NCI-H2107 treated with DMSO at 0.1 percent for 48 hours (cell line): ENCODE measurements at regions not wholly inside any gene's neighbourhood (a gene's known extent, or its start where the extent isn't known, plus 50 kb on each side); places are given as distances from the start of the nearest gene placed in this dataset.
"Not testable (repeated sequence)": the region's sequence is repeated elsewhere in the genome, so short reads cannot be mapped to it uniquely, and the experiment has no call there.

Experiments
- DNase-seq: peaks from one replicate; lab custom pipeline; 2025; ENCODE audit not compliant: unreplicated experiment; lab: John Stamatoyannopoulos, UW

DNA sequence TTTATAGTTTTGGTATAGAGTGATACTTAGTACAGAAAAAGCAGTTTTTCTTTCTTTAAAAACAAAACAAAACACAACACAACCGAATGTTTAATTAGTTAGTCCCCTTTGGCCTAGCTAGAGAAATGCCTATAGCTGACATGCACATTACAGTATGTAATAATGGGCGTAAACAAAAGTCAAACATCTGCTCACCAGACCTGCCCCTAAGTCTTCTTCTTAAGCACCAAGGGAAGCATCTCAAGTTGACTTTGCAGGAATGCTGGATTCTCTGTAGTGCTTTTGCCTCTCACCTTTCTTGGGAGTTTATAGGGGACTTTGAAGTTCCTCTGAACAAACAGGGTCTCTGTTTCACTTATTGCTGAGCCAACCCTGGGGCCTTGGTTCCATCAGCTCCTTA, 143.7 kb downstream of the TM2D1 start:
- no peak for DNase-seq

DNA sequence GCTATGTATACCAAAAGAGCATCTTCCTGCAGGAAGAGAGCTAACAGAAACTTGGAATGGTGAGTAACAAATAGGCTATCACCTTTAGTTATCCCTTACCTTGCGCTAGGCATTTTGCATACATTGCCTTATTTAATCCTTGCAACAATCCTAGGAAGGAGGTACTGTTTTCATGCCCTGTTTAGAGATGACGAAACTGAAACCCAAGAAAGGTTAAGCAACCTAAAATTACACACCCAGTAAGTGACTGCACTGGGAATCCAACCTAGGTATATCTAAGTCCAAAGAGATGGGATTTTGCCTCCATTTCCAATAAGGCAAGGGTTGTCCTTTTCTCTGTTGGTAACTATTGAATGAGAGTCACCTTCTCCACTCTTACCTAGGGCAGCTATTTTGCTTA, 144.5 kb downstream of the TM2D1 start:
- no peak for DNase-seq

DNA sequence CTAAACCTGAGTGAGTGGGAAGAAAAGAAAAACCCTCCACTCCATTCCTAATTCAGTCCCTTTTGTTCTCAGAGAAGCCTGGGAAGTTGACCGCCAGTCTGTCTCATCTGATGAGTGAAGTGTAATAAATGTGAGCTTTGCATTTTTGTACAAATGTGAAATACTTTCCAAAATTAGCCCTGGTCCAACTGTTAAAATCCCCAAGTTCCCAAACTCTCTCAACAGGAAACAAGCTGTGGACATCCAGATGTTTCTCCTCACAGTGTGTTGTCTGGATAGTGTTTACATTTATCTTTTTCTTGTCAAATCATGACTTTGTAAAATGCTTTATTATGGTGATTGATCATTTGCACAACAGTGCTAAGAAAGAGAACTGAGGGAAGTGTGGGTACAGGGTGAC, 145.1 kb downstream of the TM2D1 start:
- no peak for DNase-seq

DNA sequence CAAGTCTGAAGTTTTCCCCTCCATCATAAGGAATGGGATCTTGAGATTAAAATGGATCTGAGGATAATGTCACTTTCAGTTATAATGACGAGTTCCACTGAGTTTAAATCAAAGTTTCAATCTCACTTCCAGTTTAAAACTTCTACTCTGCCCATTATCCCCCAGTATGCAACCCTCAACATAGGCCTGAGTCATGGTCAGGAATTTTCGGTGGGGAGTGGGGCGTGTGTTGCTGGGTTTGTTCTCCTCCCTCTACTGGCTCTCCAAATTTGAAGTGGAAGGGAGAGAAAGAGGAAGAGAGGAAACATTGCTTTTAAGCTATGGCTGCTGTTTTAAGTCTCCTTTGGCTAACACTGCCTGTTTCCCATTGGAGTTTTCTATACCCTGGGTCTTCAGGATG, 152.9 kb downstream of the TM2D1 start:
- no peak for DNase-seq

DNA sequence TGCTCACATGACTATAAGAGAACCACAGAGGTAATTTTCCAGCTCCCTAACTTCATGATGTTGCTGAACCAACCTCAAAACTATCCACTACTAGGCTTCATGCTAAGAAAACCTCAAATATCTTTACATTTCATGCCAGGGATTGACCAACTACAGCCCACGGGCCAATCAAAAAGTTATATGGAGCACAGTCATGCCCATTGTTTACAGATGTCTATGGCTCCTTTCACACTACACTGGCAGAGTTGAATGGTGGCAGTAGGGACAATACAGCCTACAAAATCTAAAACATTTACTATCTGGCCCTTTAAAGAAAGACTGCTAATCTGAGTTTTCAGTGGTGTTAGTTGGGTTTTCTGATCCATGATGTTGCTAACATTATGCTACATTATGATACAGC, 154.8 kb downstream of the TM2D1 start:
- no peak for DNase-seq

DNA sequence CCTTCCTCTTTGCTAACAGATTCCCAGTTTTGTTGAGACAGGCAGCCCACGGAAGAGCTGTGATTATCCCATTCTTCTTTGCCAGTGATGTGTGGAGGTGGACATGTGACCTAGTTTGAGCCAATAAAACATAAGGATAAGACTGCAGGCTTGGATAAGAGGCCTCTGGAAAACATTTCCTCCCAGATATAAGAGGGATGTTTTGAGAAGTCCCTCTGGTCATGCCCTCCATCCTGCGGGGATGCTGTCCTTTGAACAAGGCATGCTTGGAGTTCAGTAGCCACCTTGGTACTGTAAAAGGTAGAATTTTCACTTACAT, 155.7 kb downstream of the TM2D1 start:
- DNase-seq: peak; percentile 3

DNA sequence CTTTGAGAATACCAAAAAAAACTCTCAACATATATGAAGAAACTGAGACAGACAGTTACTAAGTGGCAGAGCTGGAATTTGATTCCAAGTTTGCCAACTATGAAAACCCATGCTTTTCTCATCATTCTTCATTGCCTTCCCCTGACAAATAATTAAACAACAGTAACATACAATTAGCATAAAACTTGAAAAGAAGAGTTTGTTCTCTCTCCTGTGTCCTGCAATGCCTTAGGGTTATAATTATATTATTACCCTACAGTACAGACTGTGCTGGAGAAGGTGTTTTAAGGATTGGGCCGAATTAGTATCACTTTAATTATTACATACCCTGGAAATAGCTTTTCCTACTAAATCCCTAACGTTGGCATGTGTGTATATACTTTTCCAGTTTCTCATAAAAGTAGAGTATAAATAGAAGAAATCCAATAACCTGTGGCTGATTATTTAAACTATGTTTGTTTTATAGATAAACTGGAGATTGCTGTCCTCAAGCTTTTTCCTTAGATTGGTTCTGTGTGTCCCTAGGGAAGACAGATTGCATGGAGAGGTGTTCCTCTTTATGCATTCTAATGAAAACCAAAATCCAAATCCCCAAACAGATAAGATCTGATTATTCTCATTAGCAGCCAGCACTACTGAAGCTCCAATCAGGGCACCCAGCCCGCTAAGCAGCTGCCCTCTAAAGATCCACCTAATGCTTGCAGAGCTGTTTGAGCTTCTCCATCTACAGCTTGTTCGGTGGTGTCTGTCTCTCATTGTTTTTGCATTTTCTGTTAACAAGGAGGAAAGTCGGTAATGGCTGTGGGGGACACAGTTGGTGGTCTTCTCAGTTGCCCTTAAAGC, 156.3 kb downstream of the TM2D1 start:
- DNase-seq: no peak

DNA sequence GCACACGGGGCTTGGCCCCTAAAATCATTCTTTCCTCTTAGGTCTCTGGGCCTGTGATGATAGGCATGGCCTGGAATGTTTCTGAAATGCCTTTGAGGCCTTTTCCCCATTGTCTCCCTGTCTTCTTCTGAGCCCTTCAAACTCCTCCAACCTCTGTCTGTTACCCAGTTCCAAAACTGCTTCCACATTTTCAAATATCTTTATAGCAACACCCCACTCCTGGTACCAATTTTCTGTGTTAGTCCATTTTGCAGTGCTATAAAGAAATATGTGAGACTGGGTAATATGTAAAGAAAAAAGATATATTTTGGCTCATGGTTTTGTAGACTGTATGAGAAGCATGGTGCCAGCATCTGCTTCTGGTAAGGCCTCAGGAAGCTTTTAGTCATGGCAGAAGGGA, 158.8 kb downstream of the TM2D1 start:
- no peak for DNase-seq

DNA sequence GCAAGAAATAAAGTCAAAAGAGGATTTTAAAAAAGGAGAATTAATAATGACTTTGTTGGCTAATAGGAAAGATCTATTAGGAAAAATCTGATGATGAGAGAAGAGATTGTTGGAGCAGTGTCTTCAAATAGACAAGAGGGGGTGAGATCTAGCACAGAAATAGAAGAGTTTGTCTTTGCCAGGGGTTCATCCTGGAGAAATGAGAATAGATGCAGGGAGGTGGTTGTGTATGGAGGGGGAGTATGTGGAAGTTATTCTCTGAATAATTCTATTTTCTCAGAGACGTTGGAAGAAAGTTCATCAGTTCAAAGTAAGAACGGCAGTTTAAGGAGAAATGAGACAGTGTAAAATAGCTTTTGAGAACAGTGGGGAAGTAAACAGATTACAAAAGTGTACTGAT, 161.3 kb downstream of the TM2D1 start:
- no peak for DNase-seq

DNA sequence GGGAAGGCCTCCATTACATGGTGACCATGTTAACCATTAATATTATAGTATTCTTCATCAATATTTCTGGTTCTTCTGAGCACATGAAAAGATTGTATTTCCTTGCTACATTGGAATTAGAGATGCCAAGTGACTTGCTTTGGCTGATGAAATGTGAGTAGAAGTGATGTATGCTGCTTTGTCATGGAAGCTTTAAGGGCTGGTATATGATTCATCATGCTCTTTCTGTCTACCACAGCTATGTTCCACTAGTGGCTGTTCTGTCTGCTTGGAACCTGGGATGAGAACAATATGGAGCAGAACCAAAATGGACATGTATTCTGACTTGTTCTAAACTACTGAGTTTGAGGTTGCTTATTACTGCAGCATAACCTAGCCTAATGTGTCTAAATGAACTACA, 163.3 kb downstream of the TM2D1 start:
- DNase-seq: no peak

DNA sequence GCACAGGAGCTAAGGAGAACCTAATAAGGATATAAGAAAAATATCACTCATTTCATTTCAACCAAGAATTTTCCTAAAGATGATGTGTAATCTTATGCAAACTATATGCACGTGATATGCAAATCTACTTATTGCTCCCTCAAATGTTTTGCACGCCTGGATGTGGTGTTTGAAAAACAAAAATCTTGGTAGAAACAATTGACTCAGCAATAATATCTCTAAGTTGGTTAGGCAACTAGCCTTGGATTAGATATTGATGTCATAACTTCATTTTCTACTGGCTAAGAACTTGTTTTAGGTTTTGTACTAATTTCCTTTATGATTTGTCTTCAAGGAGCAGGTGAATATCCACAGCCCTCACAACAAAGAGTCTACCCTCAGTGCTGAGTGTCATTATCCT, 164.6 kb downstream of the TM2D1 start:
- no peak for DNase-seq

DNA sequence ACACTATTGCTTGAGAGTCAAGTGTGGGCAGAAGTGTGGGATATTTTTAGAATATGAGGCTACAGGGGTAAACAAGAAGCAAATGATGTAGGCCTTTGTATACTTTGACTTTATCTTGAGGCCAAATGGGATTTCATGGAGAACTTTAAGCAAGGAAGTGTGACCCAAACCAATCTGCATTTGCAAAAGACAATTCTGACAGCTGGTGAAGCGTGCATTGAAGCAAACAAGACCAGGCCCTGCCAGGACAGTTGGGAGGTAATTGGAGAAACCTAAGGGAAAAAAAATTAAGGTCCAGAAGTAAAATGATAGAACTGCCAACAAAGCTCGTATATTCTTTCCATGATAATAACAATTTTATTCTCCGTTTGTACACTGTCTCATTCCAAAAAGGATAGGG, 168.3 kb downstream of the TM2D1 start:
- DNase-seq: no peak

DNA sequence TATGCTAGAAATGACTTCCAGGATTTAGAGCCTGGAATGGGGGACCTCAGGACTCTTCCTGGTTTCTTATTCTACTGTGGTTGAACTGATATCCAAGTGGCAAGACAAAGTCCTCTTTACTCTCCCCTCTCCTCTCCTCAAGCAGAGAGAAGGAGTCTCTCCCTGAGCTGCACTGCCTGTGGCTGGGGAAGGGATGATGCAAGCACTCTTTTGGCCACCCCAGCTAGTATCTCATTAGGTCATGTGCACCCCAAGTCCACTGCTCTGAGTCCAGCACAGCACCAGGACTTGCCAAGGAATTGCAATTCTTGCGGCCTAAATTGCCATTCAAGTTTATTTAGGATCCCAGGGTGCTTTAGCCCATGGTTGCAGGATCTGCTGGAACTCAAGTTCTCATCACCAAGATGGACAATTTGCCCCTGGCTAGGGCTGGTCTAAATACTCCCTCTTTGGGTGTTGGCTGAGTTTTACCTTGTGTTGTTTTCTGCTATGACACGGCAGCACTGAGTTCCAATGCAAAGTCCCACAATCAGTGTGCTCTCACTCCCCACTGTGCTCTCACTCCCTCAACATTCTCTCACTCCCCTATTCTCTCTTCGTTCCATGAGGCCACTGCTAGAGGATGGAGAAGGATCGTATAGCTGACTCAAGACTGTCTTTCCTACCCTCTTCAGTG, 172.2 kb downstream of the TM2D1 start:
- DNase-seq: no peak

DNA sequence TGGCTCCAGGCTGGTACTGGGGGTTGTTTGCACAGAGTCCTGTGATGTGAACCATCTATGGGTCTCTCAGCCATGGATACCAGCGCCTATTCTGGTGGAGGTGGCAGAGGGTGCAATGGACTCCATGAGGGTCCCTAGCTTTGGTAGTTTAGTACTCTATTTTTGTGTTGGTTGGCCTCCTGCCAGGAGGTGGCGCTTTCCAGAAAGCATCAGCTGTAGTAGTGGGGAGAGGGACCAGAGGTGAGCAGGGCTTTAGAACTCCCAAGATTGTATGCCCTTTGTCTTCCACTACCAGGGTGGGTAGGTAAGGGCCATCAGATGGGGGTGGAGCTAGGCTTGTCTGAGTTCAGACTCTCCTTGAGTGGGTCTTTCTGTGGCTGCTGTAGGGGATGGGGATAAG, 177.6 kb downstream of the TM2D1 start:
- DNase-seq: not testable (repeated sequence)

DNA sequence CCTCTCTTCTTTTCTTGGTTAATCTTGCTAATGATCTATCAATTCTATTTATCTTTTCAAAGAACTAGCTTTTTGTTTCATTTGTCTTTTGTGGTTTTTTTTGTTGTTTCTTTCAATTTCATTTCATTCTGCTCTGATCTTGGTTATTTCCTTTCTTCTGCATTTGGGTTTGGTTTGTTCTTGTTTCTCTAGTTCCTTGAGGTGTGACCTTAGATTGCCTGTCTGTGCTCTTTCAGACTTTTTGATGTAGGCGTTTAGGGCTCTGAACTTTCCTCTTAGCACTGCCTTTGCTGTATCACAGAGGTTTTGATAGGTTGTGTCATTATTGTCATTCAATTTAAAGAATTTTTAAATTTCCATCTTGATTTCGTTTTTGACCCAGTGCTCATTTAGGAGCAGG, 180.1 kb downstream of the TM2D1 start:
- not testable (repeated sequence) for DNase-seq

DNA sequence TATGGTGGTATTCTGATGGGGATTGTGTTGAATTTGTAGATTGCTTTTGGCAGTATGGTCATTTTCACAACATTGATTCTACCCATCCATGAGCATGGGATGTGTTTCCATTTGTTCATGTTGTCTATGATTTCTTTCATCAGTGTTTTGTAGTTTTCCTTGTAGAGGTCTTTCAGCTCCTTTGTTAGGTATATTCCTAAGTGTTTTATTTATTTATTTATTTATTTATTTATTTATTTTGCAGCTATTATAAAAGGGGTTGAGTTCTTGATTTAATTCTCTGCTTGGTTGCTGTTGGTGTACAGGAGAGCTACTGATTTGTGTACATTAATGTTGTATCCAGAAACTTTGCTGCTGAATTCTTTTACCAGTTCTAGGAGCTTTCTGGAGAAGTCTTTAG, 181.4 kb downstream of the TM2D1 start:
- not testable (repeated sequence) for DNase-seq

DNA sequence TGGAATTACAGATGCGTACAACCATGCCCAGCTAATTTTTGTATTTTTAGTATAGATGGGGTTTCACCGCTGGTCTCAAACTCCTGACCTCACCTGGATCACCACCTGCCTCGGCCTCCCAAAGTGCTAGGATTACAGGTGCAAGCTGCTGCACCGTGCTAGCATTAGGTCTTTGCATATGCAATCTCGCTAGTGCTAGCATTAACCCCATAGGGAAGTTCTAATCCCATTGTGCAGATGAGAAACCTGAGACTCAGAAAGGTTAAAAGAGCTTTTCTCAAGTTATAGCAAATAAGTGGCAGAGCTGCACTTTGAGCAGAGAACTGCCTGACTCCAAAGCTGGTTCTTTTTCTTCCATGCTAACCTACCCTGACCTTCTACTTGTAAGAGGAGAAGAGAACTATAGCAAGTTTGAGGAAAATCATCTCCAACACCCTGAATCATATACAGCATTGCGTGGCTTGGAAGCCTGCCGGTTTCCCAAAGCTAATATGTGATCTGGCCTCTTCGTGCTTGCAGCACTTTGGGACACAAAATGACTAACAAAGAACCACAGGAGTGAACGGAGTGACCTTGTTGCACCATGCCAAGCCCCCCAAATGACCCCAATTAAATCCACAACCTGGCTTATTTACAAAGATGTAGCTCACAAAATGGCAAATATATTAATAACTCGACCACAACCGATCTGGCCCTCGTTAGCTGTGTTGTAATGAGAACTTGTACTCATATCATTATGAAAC, 185.1 kb downstream of the TM2D1 start:
- no peak for DNase-seq

DNA sequence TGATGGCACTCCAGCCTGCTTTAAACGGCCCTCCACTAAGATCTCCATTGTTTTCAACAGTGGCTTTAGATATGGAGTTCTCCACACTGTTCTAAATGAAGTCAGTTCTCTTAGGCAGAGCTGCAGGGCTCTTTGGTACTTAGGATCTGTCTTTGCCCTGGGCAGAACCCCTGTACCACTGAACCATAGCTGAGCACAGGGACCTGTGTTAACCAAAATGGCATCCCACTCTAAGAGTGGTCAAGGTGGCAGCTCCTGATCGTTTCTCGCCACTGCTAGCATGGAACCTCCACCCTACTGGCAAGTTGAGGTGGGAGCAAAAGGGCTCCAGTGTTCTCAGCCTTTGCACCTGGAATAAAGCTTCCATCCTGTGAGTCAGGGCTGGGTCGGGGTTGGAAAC, 186.7 kb downstream of the TM2D1 start:
- DNase-seq: no peak

DNA sequence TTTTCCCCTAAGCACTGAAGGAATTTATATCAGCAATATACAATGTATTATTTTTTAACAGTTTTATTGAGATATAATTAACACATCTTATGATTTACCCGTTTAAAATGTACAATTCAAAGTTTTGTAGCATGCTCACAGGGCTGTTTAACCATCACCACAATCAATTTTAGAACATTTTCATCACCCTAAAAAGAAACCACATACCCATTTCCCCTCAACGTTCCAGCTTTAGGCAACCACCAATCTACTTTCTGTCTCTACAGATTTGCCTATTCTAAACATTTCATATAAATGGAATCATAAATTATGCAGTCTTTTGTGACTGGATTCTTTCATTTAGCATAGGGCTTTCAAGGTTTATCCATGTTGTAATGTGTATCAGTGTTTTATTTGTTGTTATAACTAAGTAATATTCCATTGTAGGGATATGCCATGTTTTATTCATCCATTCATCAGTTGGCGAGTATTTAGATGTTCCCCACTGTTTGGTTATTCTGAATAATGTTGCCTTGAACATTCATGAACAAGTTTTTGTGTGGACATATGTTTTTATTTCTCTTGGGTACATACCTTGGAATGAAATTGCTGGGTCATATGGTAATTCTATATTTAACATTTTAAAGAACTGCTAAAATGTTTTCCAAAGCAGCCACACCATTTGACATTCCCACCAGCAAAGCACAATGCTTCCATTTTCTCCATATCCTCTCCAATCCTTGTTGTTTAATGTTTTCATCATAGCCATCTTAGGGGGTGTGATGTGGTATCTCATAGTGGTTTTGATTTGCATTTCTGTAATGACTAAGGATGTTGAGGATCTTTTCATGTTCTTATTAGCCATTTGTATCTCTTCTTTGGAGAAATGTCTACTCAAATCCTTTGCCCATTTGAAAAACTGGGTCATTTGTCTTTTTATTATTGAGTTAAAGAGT, 188.5 kb downstream of the TM2D1 start:
- DNase-seq: no peak

DNA sequence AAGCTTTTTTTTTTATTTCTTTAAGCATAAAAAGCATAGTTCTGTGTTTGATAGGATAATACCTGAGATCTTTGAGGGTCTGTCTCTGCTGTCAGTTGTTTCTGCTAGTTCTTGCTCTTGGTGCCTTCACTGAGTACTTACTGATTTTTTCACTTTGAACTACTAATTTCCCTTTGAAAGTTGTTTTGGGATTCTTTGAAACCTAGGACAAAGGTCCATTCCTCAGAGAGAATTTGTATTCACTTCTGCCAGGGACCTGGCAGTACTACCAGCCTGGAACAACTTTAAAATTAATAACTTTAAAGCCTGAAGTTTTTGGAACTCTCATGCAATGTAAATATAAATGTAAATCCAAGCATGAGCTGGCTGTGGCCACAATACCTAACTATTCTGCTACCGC, 190.1 kb downstream of the TM2D1 start:
- no peak for DNase-seq

DNA sequence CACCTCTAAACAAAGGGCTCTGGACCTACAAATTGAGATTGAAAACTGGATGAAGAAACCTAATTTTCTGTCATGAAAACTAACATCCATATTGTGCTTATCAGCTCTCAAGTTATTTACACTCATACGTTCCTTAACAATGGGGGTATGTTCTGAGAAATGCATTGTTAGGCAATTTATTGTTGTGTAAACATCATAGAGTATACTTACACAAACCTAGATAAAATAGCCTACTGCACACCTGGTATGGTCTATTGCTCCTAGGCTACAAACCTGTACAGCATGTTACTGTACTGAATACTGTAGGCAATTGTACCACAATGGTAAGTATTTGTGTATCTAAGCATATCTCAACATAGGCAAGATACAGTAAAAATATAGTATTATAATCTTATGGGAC, 191.4 kb downstream of the TM2D1 start:
- DNase-seq: no peak
